ELR (cell line): ENCODE measurements at regions not wholly inside any gene's neighbourhood (a gene's known extent, or its start where the extent isn't known, plus 50 kb on each side); places are given as distances from the start of the nearest gene placed in this dataset.
A peak's percentile ranks its signal among the peaks of the same experiment; 100 is the strongest.
"Not testable (repeated sequence)": the region's sequence is repeated elsewhere in the genome, so short reads cannot be mapped to it uniquely, and the experiment has no call there.

Experiments
- DNase-seq: peaks from one replicate; pipeline ENCODE4 v3.0.0-alpha.2; 2015; ENCODE audit warnings: low read depth

GRCh38 chr3:72052841-72053409, 268.0 kb upstream of the PROK2 start:
- peak; percentile 15 for DNase-seq

DNA sequence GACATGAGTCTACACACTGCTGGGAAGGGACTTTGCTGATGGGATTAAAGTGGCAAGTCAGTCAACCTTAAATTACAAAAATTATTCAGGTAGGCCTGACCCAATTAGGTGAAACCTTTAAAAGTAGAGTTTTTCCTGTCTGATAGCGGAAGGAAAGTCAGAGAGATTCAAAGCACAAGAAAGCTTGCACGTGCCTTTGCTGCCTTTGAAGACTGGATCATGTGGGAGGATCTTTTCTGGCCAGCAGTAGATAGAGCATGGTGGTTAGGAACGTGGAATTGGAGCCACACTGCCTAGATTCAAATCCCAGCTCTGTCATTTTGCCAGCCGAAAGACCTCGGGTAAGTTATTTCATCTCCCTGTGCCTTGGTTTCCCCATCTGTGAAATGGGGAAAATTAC, 265.8 kb upstream of the PROK2 start:
- no peak for DNase-seq

DNA sequence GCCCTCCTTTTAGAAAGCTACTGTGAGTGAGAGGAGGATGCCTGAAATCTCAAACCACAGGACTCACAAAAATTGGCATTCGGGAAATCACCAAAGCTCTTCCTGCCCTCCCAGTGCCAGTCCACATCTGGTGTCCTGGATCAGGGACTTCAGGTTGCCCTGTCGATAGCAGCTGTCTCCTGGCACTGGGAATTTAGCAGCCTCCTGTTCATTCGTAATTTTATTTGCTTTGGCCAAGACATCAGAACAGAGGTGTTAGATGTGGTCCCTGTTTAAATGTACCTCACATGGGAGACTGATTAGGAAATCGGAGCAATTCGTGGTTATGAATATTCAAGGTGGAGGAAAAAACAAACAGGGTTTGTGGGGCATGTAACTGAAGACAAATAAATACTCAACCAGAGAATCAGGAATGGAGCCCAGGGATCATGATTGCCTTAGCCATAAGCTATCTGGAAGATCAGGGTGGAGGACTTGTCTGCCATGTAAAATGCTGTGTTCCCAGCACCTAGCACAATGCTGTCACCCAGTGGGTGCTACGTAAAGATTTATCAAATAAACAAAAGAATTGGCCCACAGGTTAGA, 265.2 kb upstream of the PROK2 start:
- DNase-seq = no peak

DNA sequence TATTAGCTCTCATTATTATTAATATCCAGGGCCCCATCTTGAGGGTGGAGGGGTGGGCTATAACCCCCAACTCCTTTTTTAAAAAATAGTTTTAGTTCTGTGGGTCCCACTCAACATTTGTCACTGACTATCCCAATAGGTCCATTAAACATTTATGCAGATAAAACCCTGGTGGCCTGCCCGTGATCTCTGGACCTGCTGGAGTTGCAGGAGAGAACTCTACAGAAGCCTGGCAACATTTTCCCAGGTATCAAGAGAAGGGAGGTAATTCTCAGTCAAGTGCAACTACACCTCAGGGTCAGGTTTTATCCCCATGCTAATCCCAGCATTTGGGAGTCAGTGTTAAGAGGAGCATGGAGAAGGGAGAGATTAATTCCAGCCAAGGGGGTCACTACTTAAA, 264.4 kb upstream of the PROK2 start:
- no peak for DNase-seq

GRCh38 chr3:72048873-72049272, 263.9 kb upstream of the PROK2 start:
- no peak for DNase-seq

GRCh38 chr3:72047221-72047871, 262.4 kb upstream of the PROK2 start:
- DNase-seq = no peak

DNA sequence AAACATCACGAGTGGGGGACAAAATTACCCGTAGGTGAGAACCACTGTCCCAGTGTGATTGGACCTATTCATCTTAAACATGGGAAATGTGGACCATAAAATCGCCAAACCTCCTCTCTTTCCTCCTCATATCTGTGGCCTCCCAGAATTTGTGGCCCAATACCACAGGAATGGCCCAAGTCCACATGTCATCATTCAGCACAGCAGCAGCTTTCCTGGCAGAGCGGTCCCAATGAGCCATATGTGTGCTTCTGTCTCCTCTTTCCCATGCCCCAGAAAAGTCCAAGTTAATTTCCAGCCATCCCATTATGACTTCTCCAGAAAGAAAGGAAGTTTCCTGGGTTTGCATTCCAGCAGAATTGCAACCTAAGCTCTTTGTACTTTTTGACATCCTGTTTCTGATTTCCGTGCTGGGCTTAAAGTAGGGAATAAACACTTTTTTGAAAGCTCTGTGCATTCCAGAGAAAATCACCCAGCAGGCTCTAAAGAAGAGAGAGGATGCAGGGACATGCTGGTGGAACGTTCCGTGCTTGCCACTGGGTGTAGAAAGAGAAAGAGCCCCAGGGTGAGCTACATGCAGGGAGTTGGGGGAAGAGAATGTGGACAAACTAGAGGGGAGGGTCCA, 259.4 kb upstream of the PROK2 start:
- DNase-seq = no peak

DNA sequence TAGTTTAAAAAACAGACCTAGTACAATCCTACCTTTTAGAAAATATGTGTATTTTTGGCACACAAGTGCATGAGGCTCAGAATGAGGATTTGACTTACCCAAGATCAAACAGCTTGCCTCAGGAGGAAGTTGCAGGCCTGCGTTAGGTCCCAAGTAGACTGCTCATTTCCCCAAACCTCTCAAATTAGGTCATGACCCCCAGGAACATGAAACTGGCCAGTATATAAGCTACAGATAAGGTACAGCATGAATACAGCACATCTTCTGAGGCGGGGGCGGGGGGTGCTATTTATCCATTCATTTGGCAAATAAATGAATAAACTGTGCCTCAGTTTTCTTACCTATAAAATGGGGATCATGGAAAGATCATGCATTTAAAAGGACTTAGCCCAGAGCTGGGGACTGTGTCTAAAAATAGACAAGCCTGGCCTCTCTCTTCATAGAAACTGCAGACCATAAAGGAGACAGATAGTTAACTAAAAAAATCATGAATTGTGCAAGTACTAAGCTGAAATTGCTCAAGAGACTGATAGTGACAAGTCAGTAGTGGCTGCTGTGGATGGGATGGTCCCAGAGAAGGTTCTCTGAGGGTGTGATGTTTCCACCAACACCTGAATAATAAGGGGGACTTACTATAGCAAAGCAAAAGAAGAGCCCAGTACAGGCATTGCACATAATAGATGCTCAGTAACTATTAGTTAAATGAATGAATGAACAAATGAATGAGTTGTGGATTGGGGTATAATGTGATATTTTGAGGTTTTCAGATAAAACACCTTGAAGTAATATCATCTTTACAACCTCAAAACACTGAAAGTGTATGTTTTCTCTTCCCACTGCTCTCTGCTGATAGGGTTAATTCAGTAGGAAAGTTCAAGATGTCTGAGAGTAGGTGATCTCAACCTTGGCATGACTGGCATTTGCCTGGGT, 258.5 kb upstream of the PROK2 start:
- no peak for DNase-seq

DNA sequence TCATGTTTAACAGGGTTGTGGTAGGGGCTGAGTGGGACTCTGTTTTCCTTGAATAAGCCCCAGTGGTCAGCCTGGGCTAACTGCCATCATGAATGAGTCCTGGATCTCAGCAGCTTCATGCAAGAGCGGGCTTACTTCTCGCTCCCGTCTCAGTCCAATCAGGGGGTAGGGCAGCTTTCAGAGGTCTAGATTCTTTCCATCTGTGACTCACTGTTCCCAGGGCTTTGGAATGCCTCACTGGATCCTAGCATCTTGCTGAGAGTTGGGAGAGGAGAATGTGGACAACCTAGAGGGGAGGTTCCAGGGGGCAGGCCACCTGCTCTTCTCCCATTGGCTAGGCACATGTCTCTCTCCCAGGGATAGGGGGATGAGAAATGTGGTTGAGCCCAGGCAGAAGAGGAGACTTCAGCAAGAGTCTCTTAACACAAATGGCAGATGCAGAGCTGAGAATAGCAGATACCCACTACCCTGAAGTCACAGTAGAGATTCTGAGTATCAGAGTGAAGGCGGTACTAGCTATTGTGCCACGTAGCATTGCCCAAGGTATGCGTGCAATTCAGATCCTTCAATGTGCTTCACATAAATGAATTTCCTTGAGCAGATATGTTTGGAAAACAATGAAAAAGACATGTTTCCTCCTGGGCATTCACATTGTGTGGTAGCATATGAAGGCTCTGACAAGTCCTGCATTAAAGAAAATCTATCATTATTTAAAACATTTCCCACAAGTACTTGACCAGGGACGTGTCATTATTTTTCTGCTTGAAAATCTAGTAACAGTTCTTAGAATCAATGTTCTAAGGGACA, 257.7 kb upstream of the PROK2 start:
- DNase-seq = peak; percentile 38

- DNase-seq = no peak
These were observed 256.6 kb upstream of the PROK2 start for GRCh38 chr3:72041511-72041910.

DNA sequence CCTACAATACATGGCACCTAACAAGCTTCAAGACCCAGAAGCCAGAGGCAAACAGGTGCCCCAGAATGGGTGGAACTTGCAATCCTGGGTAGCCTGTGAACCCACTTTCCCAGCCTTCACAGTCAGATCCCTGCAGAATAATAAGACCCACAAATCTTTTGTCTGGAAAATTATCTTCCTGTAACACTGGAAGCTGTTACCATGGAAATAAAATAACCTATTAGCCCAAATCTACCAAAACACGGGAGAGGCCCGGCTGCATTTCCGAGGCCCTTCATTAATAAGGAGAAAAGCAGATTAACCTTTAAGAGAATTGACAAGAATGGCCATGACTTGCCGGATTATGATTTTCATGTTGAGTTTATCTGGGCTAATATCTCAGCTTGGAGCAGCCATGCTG, 256.1 kb upstream of the PROK2 start:
- DNase-seq = no peak

DNA sequence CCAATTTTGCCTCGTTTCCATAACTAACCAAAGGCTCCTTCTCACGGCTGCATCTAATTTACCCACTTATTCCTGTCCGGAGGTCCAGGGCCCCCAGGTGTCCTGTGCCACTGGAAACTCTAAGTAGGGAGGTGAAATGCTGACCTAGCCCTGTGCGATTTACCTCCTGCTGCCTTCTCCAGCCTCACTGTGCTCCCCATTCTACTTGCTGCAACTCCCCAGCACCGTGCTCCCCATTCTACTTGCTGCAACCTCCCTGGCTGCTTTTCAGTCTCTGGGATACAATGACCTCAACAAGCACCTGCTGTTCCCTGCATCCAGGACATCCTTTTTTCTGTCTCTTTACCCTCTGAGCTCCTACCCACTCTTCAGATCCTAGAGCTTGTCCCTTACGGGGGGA, 254.7 kb upstream of the PROK2 start:
- no peak for DNase-seq

GRCh38 chr3:72036899-72037298, 252.0 kb upstream of the PROK2 start:
- no peak for DNase-seq

DNA sequence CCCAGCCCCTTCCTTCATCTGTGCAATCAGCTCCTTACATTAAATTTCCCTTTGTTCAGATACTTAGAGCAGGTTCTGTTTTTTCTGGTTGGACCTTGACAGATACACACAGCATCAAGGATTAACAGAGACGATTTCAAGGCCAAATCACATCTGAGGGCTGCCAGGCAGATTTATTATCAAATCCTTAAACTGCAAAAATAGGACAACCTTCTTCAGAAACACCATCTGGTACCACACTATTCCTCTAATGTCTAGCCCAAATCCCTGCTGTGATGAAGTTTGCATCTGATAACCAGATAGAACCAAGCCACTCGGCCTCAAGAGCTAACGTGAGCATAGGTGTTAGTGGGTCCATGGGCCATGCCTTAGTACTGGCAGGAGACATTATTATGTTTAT, 250.7 kb upstream of the PROK2 start:
- DNase-seq = no peak

GRCh38 chr3:72034986-72035385, 250.0 kb upstream of the PROK2 start:
- DNase-seq = no peak

- DNase-seq = no peak
These were observed 248.9 kb upstream of the PROK2 start for GRCh38 chr3:72033666-72034428.

DNA sequence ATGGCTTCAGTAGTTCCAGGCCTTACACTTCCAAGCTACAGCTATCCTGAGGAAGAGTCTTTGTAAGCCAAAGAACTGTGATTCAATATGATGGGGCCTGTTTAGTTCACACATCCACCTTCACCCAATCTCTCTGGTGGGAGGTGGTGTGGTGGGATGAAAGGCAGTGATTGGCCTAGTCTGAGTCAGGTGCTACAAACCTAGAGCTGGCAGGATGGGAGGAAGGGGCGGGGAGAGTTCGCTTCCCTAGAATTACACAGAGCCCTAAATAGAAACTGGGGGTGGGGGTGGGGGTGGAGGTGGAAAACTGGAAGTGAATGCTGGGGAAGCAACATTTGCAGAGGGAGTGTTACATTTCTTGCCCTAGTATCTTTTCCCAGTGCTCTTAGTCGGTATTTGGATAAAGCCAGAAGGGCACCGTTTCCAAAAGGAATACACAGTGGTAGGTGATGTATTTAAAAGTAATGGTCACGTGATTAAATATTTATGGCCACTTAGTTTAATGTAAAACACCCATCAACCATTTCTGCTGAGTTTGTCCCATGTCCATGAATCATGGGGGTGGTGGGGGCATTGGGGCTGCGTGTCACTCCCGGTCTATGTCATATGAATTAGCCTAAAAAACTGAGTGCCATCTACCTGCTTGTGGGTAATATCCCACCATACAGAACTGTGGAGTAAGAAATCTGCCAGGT, 247.6 kb upstream of the PROK2 start:
- no peak for DNase-seq

GRCh38 chr3:72031581-72031980, 246.6 kb upstream of the PROK2 start:
- peak; percentile 71 for DNase-seq

DNA sequence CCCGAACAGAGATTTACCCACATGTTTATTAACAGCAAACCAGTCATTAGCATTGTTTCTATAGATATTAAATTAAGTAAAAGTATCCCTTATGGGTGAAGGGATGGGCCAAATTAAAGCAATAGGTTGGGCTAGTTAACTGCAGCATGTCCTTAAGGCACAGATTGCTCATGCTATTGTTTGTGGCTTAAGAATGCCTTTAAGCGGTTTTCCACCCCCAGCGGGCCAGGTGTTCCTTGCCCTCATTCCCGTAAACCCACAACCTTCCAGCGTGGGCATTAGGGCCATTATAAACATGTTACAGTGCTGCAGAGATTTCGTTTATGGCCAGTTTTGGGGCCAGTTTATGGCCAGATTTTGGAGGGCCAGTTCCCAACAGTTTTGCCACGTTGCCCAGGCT, 245.3 kb upstream of the PROK2 start:
- DNase-seq = not testable (repeated sequence)

GRCh38 chr3:72028726-72029125, 243.8 kb upstream of the PROK2 start:
- DNase-seq = peak; percentile 71
